ENCODE measurements at regions not wholly inside any gene's neighbourhood (a gene's known extent, or its start where the extent isn't known, plus 50 kb on each side); places are given as distances from the start of the nearest gene placed in this dataset.

DNA sequence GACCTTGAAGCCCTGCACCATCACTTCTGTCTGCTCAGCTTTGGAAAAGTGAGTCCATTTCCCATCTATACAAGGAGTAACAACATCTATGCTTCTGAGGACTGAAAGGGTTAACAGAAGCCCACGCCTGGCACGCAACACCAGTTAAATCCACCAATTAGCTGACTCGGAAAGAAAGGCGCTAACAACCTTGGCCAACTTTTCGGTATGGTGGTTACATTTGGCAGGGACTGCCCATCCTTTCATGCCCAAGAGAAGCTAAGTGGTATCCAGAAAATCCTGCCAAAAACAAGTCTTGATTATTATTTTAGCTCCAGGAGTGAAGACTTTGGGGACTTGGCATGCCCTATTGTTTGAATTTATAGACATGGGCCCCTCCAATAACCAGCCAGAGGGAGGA is 202.3 kb upstream of the RPL38 start (continued):
- TF ChIP-seq ZBTB33 (IDR thresholded peaks at IDR 0.05; ENCODE audit: extremely low read depth, insufficient replicate concordance, low read length) (no peak), SRF (IDR thresholded peaks at IDR 0.05; ENCODE audit: low read depth) (no peak), EZH2 (IDR thresholded peaks at IDR 0.05) (no peak), CEBPB (IDR thresholded peaks at IDR 0.05; ENCODE audit: low read depth) (no peak), JUND (IDR thresholded peaks at IDR 0.05) (no peak), POLR2A (IDR thresholded peaks at IDR 0.05; ENCODE audit: borderline replicate concordance, extremely low read depth, insufficient read depth, insufficient read length) (no peak), TCF7L2 (IDR thresholded peaks at IDR 0.05; ENCODE audit: borderline replicate concordance, extremely low read depth, insufficient read depth, insufficient read length) (no peak), CTCF (IDR thresholded peaks at IDR 0.05 in 2 of 3, conservative IDR thresholded peaks at IDR 0.05 in 1 of 3; ENCODE audit: borderline replicate concordance in 1 of 3, insufficient read depth in 1 of 3, low read depth in 2 of 3, low read length in 2 of 3) (no peak), ZFX (IDR thresholded peaks at IDR 0.05) (no peak), ELF1 (IDR thresholded peaks at IDR 0.05; ENCODE audit: borderline replicate concordance, low read depth) (no peak), FOSL1 (IDR thresholded peaks at IDR 0.05; ENCODE audit: low read depth) (no peak)

DNA sequence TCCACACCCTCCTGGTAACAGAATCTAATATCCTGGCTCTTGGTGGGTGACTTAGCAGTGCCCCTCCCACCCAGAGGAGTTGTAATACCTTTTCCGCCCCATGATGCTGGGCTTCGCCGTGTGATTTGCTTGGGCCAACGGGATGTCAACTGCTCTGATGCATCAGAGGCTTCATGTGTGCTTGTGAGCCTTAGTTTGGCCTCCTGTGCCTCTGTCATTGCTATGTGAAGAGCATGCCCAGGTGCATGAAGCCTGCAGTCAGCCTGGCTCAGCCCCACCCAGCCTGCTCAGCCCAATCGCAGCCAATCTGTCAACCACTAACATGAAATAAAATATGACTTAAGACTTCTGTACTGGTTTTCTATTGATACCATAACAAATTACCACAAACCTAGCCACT is 201.2 kb upstream of the RPL38 start:
- no peak for ATAC-seq
- POLR2A ChIA-PET = no interaction called here
- RAD21 ChIA-PET (ENCODE audit: low non-redundant PET in 1 of 2, low total read pairs in 2 of 2, uncharacterized antibody in 2 of 2, unreplicated experiment in 2 of 2) = no interaction called here
- no TSS peak for BruUV-seq (replicated peaks)
- Histone ChIP-seq H3K4me3 (replicated peaks in 1 of 2; ENCODE audit: low read depth in 1 of 2, low read length in 2 of 2) (no peak overlapping the region), H3K4me1 (ENCODE audit: control insufficient read depth in 1 of 2, insufficient read depth in 2 of 2, low read length in 2 of 2) (no peaks in the 10 kb centered on the region), H3K79me2 (ENCODE audit: insufficient read depth, low read length) (no peaks in the 10 kb centered on the region), H3K27me3 (ENCODE audit: insufficient read depth, low read length) (peaks cover 39% of the 10 kb centered on the region; the same call in 1 of the 2 replicates), H3K9ac (ENCODE audit: low read length) (no peak overlapping the region), H3K27ac (ENCODE audit: low read depth, low read length) (no peak overlapping the region), H4K20me1 (ENCODE audit: insufficient read depth) (no peaks in the 10 kb centered on the region), H3K9me3 (ENCODE audit: control insufficient read depth in 1 of 2, insufficient read depth in 1 of 2, low read depth in 1 of 2, low read length in 2 of 2) (no peaks in the 10 kb centered on the region), H3K9me2 (ENCODE audit: insufficient read depth) (no peaks in the 10 kb centered on the region), H3K4me2 (ENCODE audit: low read length) (no peak overlapping the region), H2AFZ (ENCODE audit: low read depth, low read length, poor library complexity, severe bottlenecking) (no peak overlapping the region), H3K36me3 (ENCODE audit: control insufficient read depth in 1 of 2, insufficient read depth in 2 of 2, low read length in 2 of 2) (no peaks in the 10 kb centered on the region)
- intact Hi-C loops (cut with micrococcal nuclease) = no loop called here
- no peak for DNase-seq (ENCODE audit: low read depth, low spot score)
- TF ChIP-seq ELF1 (IDR thresholded peaks at IDR 0.05; ENCODE audit: borderline replicate concordance, low read depth) (no peak), POLR2AphosphoS5 (IDR thresholded peaks at IDR 0.05; ENCODE audit: low read depth, low read length) (no peak), TCF7L2 (IDR thresholded peaks at IDR 0.05; ENCODE audit: borderline replicate concordance, extremely low read depth, insufficient read depth, insufficient read length) (no peak), JUND (IDR thresholded peaks at IDR 0.05) (no peak), EZH2 (IDR thresholded peaks at IDR 0.05) (no peak)
- CTCF ChIA-PET = no interaction called here

Data from HCT116 (cell line).